A673 (cell line): ENCODE measurements at regions not wholly inside any gene's neighbourhood (a gene's known extent, or its start where the extent isn't known, plus 50 kb on each side); places are given as distances from the start of the nearest gene placed in this dataset.

Experiments used
- EZH2 ChIP-seq: fragments of 200-600 bp; sonication (generic); IDR thresholded peaks from 2 replicates; pipeline ENCODE4 v1.6.1; 2017; ENCODE audit warnings: borderline replicate concordance, low read depth, mild to moderate bottlenecking, mixed read lengths, antibody characterized with exemption, low read length; ENCODE audit not compliant: poor library complexity, severe bottlenecking
- TF ChIP-seq, protein P1 (sequence below): fragments of 300-800, 200-600 bp; sonication (generic); conservative IDR thresholded peaks from 2 replicates; pipeline ENCODE4 v1.5.1; 2017; ENCODE audit warnings: low read depth, mild to moderate bottlenecking, antibody characterized with exemption, low read length, moderate library complexity, mixed read lengths

DNA sequence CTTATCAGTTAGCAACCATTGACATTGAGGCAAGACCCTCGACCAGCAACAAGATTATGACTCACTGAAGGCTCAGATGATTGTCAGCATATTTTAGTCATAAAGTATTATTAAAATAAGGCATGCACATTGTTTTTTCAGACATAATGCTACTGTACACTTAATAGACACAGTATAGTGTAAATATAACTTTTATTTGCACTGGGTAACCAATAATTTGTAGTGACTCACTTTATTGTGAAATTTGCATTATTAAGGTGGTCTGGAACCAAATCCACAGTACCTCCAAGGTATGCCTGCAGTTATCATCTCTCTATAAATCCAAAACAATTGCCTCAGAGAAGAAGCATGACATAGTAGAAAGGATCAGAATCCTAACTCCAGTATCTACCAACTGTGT lies 330.1 kb upstream of the SMIM31 start:
- TF ChIP-seq, protein P1, sequence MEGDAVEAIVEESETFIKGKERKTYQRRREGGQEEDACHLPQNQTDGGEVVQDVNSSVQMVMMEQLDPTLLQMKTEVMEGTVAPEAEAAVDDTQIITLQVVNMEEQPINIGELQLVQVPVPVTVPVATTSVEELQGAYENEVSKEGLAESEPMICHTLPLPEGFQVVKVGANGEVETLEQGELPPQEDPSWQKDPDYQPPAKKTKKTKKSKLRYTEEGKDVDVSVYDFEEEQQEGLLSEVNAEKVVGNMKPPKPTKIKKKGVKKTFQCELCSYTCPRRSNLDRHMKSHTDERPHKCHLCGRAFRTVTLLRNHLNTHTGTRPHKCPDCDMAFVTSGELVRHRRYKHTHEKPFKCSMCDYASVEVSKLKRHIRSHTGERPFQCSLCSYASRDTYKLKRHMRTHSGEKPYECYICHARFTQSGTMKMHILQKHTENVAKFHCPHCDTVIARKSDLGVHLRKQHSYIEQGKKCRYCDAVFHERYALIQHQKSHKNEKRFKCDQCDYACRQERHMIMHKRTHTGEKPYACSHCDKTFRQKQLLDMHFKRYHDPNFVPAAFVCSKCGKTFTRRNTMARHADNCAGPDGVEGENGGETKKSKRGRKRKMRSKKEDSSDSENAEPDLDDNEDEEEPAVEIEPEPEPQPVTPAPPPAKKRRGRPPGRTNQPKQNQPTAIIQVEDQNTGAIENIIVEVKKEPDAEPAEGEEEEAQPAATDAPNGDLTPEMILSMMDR = no peak
- TF ChIP-seq EZH2 = no peak
